ENCODE measurements at regions not wholly inside any gene's neighbourhood (a gene's known extent, or its start where the extent isn't known, plus 50 kb on each side); places are given as distances from the start of the nearest gene placed in this dataset.

DNA sequence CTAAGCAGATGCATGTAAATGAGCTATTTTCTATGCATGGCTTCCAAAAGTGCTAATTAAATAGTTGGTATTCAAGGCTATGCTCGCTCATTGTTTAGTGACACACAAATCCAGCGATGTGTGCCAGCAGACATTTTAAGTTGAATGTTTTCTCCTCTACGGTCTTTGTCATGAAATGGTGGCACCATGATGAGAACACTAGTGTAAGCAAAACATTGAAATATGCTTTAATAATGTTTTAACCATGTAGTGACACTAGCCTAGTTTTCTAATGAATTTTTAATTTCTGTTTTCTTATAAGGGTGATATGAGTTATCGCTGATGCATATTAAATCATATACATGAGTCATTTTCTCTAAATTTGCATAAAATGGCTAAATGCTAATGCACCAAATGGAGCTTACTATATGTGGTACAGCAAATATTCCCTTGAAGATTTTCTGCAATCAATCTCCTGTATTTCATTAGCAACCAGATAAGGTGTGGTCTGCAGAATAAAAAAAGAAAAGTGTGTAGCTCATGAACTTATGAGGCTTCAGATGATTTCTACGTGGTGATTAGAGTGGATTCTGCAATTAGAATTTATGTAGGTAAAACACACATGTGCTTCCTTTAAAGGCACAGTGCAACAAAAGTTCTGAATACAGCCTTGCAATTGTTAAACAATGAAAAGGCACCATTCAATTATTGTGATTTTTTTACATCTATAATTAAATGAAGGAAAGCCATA is 226.6 kb downstream of the MEF2C start:
- no peak for TF ChIP-seq GATA2 (IDR thresholded peaks at IDR 0.05; ENCODE audit: low read depth, low read length)
- no peak for TF ChIP-seq GATA3 (IDR thresholded peaks at IDR 0.05; ENCODE audit: low read depth, low read length)

DNA sequence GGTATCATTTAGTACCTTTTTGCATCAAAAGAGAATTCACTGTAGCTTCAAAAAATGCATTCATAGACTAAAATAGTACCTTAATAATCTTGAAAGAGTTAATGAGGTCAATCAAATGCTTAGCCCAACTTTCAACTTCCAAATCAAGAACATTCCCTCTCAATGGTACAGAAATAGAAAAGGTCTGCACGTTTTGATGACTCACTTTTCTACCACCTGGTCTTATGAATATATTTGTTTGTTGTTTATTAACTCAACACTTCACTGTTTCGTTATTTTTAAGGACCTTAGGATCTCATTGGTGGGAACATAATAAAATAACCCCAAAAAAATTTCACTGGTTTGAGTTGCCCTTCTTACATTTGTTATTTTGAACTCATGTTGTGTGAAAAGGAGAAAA is 229.5 kb downstream of the MEF2C start:
- TF ChIP-seq GATA2 (IDR thresholded peaks at IDR 0.05; ENCODE audit: low read depth, low read length): no peak
- TF ChIP-seq GATA3 (IDR thresholded peaks at IDR 0.05; ENCODE audit: low read depth, low read length): no peak

DNA sequence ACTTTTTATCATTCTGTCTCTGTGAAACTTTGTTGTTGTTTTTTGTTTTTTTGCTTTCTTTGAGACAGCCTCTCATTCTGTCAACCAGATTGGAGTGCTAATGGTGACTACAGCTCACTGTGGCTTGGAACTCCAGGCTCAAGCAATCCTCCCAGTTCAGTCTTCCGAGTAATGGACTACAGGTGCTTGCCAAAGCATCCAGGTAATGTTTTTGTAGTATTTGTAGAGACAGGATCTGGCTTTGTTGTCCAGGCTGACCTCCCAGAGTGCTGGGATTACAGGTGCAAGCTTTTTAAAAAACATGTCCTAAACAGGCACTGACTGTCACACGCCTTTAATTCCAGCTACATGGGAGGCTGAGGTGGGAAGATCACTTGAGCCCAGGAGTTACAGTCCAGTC is 235.1 kb downstream of the MEF2C start:
- TF ChIP-seq GATA3 (IDR thresholded peaks at IDR 0.05; ENCODE audit: low read depth, low read length) (no peak), GATA2 (IDR thresholded peaks at IDR 0.05; ENCODE audit: low read depth, low read length) (no peak)

DNA sequence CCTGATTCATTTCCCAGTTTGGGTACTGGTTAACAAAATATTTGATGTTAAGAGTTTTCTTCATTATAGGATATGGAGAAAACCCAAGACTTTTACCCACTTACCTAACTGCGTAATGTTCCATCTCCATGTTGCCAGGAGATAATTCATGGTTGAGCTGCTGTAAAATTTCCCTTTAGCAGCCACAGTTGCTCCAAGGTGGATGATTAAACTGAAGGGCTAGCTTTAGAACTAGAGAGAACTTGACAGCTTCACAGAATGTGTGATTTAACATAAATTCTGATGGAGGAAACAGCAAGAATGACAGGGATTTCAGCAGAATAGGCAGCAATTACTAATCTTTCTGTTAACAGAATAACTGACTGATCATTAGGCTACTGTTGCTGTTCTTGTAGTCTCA is 236.1 kb downstream of the MEF2C start:
- TF ChIP-seq GATA3 (IDR thresholded peaks at IDR 0.05; ENCODE audit: low read depth, low read length) (no peak), GATA2 (IDR thresholded peaks at IDR 0.05; ENCODE audit: low read depth, low read length) (no peak)

DNA sequence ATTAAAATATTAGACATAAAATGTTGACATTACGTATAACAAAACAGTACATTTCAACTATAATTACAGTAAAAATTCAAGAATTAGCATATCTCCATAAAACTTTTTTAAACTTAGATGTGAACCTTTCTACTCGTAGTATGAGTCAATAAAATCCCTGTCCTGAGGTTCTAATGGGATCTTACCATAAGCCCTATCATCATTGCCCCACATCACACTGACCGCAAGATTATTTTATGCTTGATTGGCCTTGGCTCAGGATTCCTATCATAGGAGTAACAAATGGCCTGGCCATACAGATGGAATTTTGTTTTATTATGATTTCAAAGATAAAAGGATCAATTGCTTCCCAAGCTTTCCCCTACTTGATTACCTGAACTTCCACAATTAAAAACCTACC is 238.3 kb downstream of the MEF2C start:
- TF ChIP-seq GATA2 (IDR thresholded peaks at IDR 0.05; ENCODE audit: low read depth, low read length) (no peak), GATA3 (IDR thresholded peaks at IDR 0.05; ENCODE audit: low read depth, low read length) (no peak)

DNA sequence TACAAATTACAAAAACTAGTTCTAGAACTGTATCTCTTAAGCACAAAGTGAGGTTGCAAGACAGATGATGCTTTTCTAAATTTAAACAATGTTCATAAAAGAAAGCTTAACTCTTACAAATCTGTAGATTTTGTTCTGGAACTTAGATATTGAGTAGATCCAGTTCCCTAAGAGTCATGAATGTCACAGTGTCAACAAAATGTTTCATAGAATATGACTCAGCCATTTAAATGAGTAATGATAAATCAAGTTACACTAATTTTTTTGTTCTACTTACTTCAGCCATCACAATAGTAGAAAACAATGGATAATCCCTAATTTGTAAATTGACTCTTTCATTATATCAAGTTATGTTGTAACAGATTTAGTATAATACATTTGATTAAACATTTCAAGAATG is 239.7 kb downstream of the MEF2C start:
- TF ChIP-seq GATA3 (IDR thresholded peaks at IDR 0.05; ENCODE audit: low read depth, low read length) (no peak), GATA2 (IDR thresholded peaks at IDR 0.05; ENCODE audit: low read depth, low read length) (no peak)

DNA sequence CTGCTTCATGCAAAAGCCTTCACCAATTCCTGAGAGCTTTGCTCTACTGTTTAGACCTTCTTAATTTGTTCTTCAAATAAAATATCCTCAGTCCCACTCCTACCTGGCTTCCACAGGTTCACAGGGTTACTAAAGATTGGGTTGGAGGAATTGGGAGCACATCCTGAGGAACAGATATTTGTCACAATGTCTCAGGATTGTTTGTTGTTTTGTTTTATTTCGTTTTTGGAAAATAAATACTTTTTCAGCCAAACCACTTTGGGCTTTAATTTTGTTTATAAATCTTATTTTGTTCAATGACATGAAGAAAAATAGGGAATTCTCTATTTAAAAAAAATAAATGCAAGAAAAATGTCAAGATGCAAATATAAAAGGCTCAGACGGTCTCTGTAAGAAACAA is 249.0 kb downstream of the MEF2C start:
- TF ChIP-seq GATA2 (IDR thresholded peaks at IDR 0.05; ENCODE audit: low read depth, low read length) (no peak), GATA3 (IDR thresholded peaks at IDR 0.05; ENCODE audit: low read depth, low read length) (no peak)

DNA sequence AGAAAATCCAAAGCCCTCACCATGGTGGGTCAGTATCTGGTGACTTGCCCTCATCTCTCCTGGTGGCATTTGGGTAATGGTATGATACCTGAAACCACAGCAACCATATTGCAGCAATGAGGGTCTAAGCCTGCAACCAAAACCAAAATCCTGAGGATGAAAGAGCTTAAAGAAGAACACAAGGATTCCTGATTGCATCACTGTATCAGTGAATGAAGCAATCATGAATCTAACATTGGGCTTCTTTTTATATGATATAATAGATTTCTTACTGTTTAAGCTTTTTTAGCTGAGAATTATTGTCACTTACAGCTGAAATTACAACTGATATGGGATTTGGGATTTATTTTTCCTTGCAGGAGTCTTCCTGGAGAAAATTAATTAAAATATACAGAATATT is 269.9 kb downstream of the MEF2C start:
- TF ChIP-seq GATA2 (IDR thresholded peaks at IDR 0.05; ENCODE audit: low read depth, low read length) (no peak), GATA3 (IDR thresholded peaks at IDR 0.05; ENCODE audit: low read depth, low read length) (no peak)

DNA sequence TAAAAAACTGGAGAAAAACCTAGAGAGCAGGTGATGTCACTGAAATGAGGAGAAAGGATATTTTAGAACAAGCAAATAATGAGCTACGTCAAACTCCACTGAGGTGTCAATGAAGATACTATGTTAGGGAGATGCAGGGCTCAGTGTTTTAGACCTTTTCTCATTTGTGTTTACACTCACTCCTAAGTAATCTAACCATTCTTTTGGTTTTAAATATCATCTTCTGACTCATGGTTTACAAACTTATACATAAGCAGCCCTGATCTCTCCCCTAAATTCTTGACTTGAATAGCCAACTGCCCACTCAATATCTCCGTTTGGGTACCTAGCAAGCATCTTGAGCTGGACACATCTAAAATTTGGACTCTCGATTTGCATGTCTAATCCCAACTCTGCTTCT is 272.4 kb downstream of the MEF2C start:
- TF ChIP-seq GATA3 (IDR thresholded peaks at IDR 0.05; ENCODE audit: low read depth, low read length) (no peak), GATA2 (IDR thresholded peaks at IDR 0.05; ENCODE audit: low read depth, low read length) (no peak)

DNA sequence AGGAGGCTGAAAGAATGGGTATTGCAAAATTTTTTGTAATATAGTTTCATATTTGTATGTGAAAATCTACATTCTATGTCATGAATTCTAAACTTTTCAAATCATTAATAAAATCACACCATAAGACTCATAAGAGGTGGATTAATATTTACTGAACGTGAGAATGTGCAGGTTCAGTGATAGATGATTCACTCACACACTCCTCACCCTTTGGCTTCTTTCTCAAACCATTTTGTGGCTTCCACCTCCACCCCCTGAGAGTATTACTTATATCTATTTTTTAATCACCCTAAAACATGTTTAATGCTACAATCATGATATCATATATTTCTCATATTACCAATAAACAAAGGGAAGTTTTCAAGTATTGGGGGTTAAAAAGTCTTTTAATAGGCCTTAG is 275.5 kb downstream of the MEF2C start:
- TF ChIP-seq GATA2 (IDR thresholded peaks at IDR 0.05; ENCODE audit: low read depth, low read length) (no peak), GATA3 (IDR thresholded peaks at IDR 0.05; ENCODE audit: low read depth, low read length) (no peak)

DNA sequence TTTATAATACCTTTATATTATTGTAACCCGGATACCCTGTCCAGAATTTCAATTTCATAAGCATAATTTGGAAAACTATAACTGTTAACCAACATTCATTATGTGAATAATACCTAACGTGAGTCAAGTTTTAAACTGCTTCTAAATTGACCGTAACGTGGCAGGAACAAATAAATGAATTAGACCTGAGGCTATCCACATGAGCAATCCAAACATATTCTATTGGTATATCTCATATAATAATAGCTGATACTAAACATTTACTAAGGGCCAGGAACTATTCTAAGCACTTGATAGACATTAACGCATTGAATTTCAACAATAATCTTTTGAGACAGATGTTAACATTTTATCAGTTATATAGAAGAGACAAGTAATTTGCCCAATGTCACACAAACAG is 276.4 kb downstream of the MEF2C start:
- TF ChIP-seq GATA3 (IDR thresholded peaks at IDR 0.05; ENCODE audit: low read depth, low read length) (no peak), GATA2 (IDR thresholded peaks at IDR 0.05; ENCODE audit: low read depth, low read length) (no peak)

DNA sequence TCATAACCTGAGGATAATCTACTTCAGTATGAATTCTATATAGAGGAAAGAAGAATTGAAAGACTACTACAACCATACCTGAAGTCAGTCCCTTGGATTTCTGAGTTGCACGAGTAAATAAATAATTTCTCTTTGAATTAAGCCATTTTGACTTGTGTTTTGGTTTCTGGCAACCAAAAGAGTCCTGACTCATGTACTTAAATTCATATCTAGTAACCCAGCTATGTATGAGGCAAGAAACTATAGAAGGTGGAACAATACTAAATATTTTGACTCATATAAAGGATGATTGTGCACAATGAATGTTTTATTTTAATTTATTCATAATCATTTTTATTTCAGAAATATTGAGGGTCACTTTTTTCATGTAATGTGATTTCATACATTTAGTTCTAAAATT is 276.8 kb downstream of the MEF2C start:
- no peak for TF ChIP-seq GATA2 (IDR thresholded peaks at IDR 0.05; ENCODE audit: low read depth, low read length)

DNA sequence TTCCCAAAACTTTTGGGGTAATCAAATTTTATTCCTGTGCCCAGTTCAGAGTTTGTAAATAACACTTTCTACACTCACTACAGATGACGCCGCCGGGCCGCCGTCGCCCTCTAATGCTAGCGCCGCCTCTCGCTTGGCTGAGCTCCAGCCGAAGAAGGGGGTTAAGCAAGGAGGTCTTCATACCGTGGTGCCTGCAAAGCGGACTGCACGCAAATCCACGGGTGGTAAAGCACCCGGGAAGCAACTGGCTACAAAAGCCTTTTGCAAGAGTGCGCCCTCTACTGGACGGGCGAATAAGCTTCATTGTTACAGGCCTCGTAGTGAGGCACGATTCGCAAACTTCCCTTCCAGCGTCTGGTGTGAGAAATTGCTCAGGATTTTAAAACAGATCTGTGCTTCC is 280.4 kb downstream of the MEF2C start:
- TF ChIP-seq GATA2 (IDR thresholded peaks at IDR 0.05; ENCODE audit: low read depth, low read length) (no peak), GATA3 (IDR thresholded peaks at IDR 0.05; ENCODE audit: low read depth, low read length) (no peak)

DNA sequence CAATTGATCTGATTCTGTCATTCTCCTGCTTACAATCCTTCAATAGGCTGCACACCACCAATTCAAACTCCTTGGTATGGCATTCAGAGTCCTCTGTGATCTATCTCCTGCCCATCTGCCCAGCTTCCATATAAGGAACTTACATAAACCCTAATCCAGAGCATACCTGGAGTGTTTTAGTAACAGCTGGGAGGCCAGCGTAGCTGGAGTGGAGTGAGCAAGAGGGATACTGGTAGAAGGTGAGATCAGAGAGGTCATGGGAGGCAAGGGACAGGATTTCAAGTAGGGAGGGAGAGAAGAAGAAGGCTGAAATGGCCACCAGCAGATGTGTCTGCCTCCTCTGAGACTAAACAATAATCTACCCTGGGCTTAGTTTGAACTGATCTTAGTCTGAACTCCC is 288.5 kb downstream of the MEF2C start:
- TF ChIP-seq GATA3 (IDR thresholded peaks at IDR 0.05; ENCODE audit: low read depth, low read length) (no peak), GATA2 (IDR thresholded peaks at IDR 0.05; ENCODE audit: low read depth, low read length) (no peak)

DNA sequence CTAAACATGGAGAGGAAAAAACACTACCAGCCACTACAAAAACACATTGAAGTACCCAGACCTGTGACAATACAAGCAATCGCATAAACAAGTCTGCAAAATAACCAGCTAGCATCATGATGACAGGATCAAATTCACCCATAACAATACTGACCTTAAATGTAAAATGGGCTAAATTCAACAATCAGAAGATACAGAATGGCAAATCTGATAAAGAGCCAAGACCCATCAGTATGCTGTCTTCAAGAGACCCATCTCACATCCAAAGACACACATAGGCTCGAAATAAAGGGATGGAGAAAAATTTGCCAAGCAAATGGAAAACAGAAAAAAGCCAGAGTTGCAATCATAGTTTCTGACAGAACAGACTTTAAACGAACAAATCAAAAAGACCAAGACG is 294.4 kb downstream of the MEF2C start:
- TF ChIP-seq GATA2 (IDR thresholded peaks at IDR 0.05; ENCODE audit: low read depth, low read length) (no peak), GATA3 (IDR thresholded peaks at IDR 0.05; ENCODE audit: low read depth, low read length) (no peak)

DNA sequence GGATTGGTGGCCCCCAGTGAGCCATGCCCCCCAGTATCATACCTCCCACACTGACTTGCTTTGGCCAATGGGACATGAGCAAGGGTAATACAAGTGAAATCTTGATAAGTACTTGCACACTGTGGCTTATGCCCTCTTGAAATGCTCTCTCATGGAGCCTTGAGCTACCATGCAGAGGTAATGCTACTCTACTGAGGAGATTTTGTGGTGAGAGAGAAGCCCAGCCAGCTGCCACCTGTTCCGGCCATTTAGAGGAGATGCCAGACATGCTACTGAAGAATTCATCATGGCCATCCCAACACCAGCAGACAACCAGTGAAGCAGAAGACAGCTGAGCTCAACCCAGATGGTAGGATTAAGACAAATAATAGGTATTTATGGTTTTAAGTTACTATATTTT is 299.5 kb downstream of the MEF2C start:
- no peak for TF ChIP-seq GATA3 (IDR thresholded peaks at IDR 0.05; ENCODE audit: low read depth, low read length)
- TF ChIP-seq GATA2 (IDR thresholded peaks at IDR 0.05; ENCODE audit: low read depth, low read length): no peak
